Lung (tissue), 11 donors: ENCODE measurements at regions not wholly inside any gene's neighbourhood (a gene's known extent, or its start where the extent isn't known, plus 50 kb on each side); places are given as distances from the start of the nearest gene placed in this dataset.

ENCODE experiments used
- ATAC-seq: fragments of 200-7000 bp; cut with Tn5 transposase; one replicate; pipeline ENCODE4 v1.9.1; 2020; ENCODE audit warnings: moderate number of reproducible peaks; ENCODE audit not compliant: insufficient read depth, low FRiP score
- DNase-seq, 3 donors: peaks; one replicate each; pipeline ENCODE4 v3.0.0-alpha.2; 2013 to 2017
- H3K27ac ChIP-seq, 2 donors: one replicate each; pipeline ENCODE4 v1.5.1; 2013; ENCODE audit warnings: mild to moderate bottlenecking in 2 of 2, moderate library complexity in 2 of 2, control low read depth in 1 of 2, inconsistent platforms in 1 of 2, low read depth in 1 of 2, low read length in 1 of 2
- H3K27me3 ChIP-seq, 3 donors: one replicate each; pipeline ENCODE4 v1.5.1; 2013; ENCODE audit warnings: low read length in 2 of 3; ENCODE audit not compliant: control insufficient read depth in 3 of 3, insufficient read depth in 3 of 3
- H3K36me3 ChIP-seq, 4 donors: one replicate each; pipeline ENCODE4 v1.5.1; 2013; ENCODE audit warnings: low read length in 4 of 4, mild to moderate bottlenecking in 1 of 4, moderate library complexity in 1 of 4; ENCODE audit not compliant: control insufficient read depth in 4 of 4, insufficient read depth in 4 of 4
- H3K4me1 ChIP-seq, 5 donors: one replicate each; pipeline ENCODE4 v1.5.1; 2013; ENCODE audit warnings: low read length in 5 of 5, mild to moderate bottlenecking in 2 of 5, moderate library complexity in 1 of 5; ENCODE audit not compliant: control insufficient read depth in 5 of 5, insufficient read depth in 5 of 5
- H3K4me3 ChIP-seq: one replicate; pipeline ENCODE4 v1.5.1; 2013; ENCODE audit warnings: mild to moderate bottlenecking, control low read depth, moderate library complexity
- H3K9ac ChIP-seq, 2 donors: one replicate each; pipeline ENCODE4 v1.5.1; 2013; ENCODE audit warnings: low read length in 2 of 2, control low read depth in 1 of 2; ENCODE audit not compliant: insufficient read depth in 1 of 2
- H3K9me3 ChIP-seq, 4 donors: one replicate each; pipeline ENCODE4 v1.5.1; 2013; ENCODE audit warnings: low read length in 3 of 4, mild to moderate bottlenecking in 1 of 4, moderate library complexity in 1 of 4; ENCODE audit not compliant: control insufficient read depth in 4 of 4, insufficient read depth in 3 of 4
- CTCF ChIP-seq: IDR thresholded peaks from 2 replicates; pipeline ENCODE4 v1.5.1; 2012; ENCODE audit warnings: mild to moderate bottlenecking; ENCODE audit errors: control extremely low read depth, extremely low read depth
- WGBS, 2 donors: extraction: QIAGEN DNeasy Blood & Tissue Kit; methylation state at CpG; one replicate each; pipeline ENCODE4 v1.1.7; 2013; 5-methylcytosine and 5-hydroxymethylcytosine counted together
- donor health status: control.
- donor health status: control.
- donor health status: Bipolar disorder and iron deficiency.
- donor health status: healthy.
- donor health status: DM: yes; HTN: yes; CAD: no.

GRCh38 chr20:24723647-24724352 lies 225.3 kb upstream of the CST7 start:
- Histone ChIP-seq H3K27me3 (peaks cover 0 to 45% (median 5%) of the 10 kb centered on the region in 3 donors), H3K27ac (no peak overlapping the region), H3K36me3 (no peaks in the 10 kb centered on the region), H3K9ac (no peak overlapping the region), H3K9me3 (no peaks in the 10 kb centered on the region), H3K4me1 (peaks cover 0 to 3% (median 0%) of the 10 kb centered on the region in 5 donors), H3K4me3 (no peak overlapping the region)
- WGBS, 2 donors: 42% methylated on average over 13 of the region's 13 CpGs
- no peak for TF ChIP-seq CTCF
- ATAC-seq (no peak), DNase-seq (no peak)

GRCh38 chr20:24724982-24725533 lies 224.0 kb upstream of the CST7 start:
- Histone ChIP-seq H3K4me3 (no peak overlapping the region), H3K27ac (no peak overlapping the region), H3K36me3 (no peaks in the 10 kb centered on the region), H3K27me3 (peaks cover 0 to 42% (median 5%) of the 10 kb centered on the region in 3 donors), H3K9ac (no peak overlapping the region), H3K4me1 (peaks cover 0 to 3% (median 0%) of the 10 kb centered on the region in 5 donors), H3K9me3 (no peaks in the 10 kb centered on the region)
- WGBS, 2 donors: 89 to 92% methylated on average over 5 of the region's 5 CpGs
- ATAC-seq: no peak
- TF ChIP-seq CTCF: no peak
- no peak for DNase-seq

- no peak overlapping the region for H3K4me3 ChIP-seq
- H3K27ac ChIP-seq: no peak overlapping the region
- 93 to 99% methylated on average over 1 of the region's 1 CpG for WGBS, 2 donors
- no peak for TF ChIP-seq CTCF
- ATAC-seq (no peak), DNase-seq (no peak)
- H3K9ac ChIP-seq: no peak overlapping the region
- peaks cover 0 to 7% (median 0%) of the 10 kb centered on the region in 4 donors for H3K9me3 ChIP-seq
- H3K36me3 ChIP-seq: no peaks in the 10 kb centered on the region
- H3K4me1 ChIP-seq: peaks cover 0 to 3% (median 0%) of the 10 kb centered on the region in 5 donors
- H3K27me3 ChIP-seq: peaks cover 0 to 27% (median 5%) of the 10 kb centered on the region in 3 donors
These were observed 221.3 kb upstream of the CST7 start for GRCh38 chr20:24727795-24728194.
